ENCODE measurements at regions not wholly inside any gene's neighbourhood (a gene's known extent, or its start where the extent isn't known, plus 50 kb on each side); places are given as distances from the start of the nearest gene placed in this dataset.

DNA sequence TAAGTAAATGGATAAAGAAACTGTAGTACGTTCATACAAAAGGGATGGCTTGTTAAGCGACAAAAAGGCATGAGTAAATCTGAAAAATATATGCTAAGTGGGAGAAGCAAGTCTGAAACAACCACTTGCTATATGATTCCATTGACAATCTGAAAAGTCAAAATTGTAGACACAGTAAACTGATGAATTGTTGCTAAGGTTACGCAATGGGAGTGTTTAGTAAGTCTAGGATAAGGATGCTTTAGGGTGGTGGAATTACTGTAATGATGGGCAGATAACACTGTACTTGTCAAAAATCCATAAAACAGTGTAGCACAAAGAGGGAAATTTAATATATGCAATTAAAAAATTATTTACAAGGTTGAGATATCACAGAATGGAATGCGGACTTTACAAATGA is 984.9 kb downstream of the FSCB start:
- TF ChIP-seq, protein P1, sequence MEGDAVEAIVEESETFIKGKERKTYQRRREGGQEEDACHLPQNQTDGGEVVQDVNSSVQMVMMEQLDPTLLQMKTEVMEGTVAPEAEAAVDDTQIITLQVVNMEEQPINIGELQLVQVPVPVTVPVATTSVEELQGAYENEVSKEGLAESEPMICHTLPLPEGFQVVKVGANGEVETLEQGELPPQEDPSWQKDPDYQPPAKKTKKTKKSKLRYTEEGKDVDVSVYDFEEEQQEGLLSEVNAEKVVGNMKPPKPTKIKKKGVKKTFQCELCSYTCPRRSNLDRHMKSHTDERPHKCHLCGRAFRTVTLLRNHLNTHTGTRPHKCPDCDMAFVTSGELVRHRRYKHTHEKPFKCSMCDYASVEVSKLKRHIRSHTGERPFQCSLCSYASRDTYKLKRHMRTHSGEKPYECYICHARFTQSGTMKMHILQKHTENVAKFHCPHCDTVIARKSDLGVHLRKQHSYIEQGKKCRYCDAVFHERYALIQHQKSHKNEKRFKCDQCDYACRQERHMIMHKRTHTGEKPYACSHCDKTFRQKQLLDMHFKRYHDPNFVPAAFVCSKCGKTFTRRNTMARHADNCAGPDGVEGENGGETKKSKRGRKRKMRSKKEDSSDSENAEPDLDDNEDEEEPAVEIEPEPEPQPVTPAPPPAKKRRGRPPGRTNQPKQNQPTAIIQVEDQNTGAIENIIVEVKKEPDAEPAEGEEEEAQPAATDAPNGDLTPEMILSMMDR (IDR thresholded peaks at IDR 0.05), result no peak
- no peak for TF ChIP-seq EZH2 (IDR thresholded peaks at IDR 0.05; ENCODE audit: borderline replicate concordance, insufficient read depth, low read depth, low read length, poor library complexity, severe bottlenecking)

Data from B cell (primary cell).